HepG2 (cell line): ENCODE measurements at regions not wholly inside any gene's neighbourhood (a gene's known extent, or its start where the extent isn't known, plus 50 kb on each side); places are given as distances from the start of the nearest gene placed in this dataset.

Experiments
- ASH2L ChIP-seq: fragments of 300-600, 200-600 bp; sonication (generic); IDR thresholded peaks from 2 replicates; pipeline ENCODE4 v1.7.0; 2017; ENCODE audit warnings: low read depth, mild to moderate bottlenecking, moderate library complexity, mixed read lengths, low read length; ENCODE audit not compliant: insufficient read length
- DNMT3B ChIP-seq: conservative IDR thresholded peaks from 2 replicates; pipeline ENCODE4 v1.6.1; 2016; ENCODE audit warnings: missing biosample characterization, control low read depth
- EHMT2 ChIP-seq: fragments of 200-600 bp; sonication (generic); IDR thresholded peaks from 2 replicates; pipeline ENCODE4 v1.7.0; 2017; ENCODE audit warnings: antibody characterized with exemption, low read depth, low read length, borderline replicate concordance
- FOXK1 ChIP-seq: sonication (generic); formaldehyde crosslinking; IDR thresholded peaks from 2 replicates; pipeline ENCODE4 v1.4.0; 2020; ENCODE audit warnings: low read depth, missing genetic modification reagents, borderline replicate concordance
- FOXM1 ChIP-seq: sonication (generic); formaldehyde crosslinking; IDR thresholded peaks from 2 replicates; pipeline ENCODE4 v1.5.0; 2020; ENCODE audit warnings: missing genetic modification reagents
- FOXP1 ChIP-seq, 2 experiments: fragments of 450-650 bp in 1 of 2; IDR thresholded peaks; 2 replicates each; pipeline ENCODE4 v1.6.1; 2017 to 2018; ENCODE audit warnings: antibody characterized with exemption in 1 of 2
- HBP1 ChIP-seq: IDR thresholded peaks from 2 replicates; pipeline ENCODE4 v1.6.1; 2016; ENCODE audit warnings: low read depth, control low read depth
- HNF1B ChIP-seq: sonication (generic); formaldehyde crosslinking; IDR thresholded peaks from 2 replicates; pipeline ENCODE4 v1.5.1; 2020; ENCODE audit warnings: mild to moderate bottlenecking, moderate library complexity, missing genetic modification reagents
- LCORL ChIP-seq, 2 experiments: fragments of 450-650 bp in 1 of 2; sonication (generic) in 1 of 2; formaldehyde crosslinking in 1 of 2; IDR thresholded peaks; 2 replicates each; pipeline versions ENCODE4 v1.5.0 to v1.6.1; 2017 to 2020; ENCODE audit warnings: antibody characterized with exemption in 1 of 2, missing genetic modification reagents in 1 of 2
- RNF2 ChIP-seq: fragments of 450-650 bp; conservative IDR thresholded peaks from 2 replicates; pipeline ENCODE4 v1.6.1; 2016; ENCODE audit warnings: low read depth
- SP140L ChIP-seq: sonication (generic); formaldehyde crosslinking; IDR thresholded peaks from 2 replicates; pipeline ENCODE4 v1.4.0; 2020; ENCODE audit warnings: missing genetic modification reagents, borderline replicate concordance
- STAG1 ChIP-seq: sonication (generic); formaldehyde crosslinking; IDR thresholded peaks from 2 replicates; pipeline ENCODE4 v1.4.0; 2020; ENCODE audit warnings: missing genetic modification reagents
- STAT5B ChIP-seq: sonication (generic); formaldehyde crosslinking; IDR thresholded peaks from 2 replicates; pipeline ENCODE4 v1.4.0; 2020; ENCODE audit warnings: missing genetic modification reagents
- TCF7 ChIP-seq: sonication (generic); IDR thresholded peaks from 2 replicates; pipeline ENCODE4 v1.6.1; 2016; ENCODE audit warnings: antibody characterized with exemption, low read depth
- ZBTB7A ChIP-seq: sonication (generic); formaldehyde crosslinking; IDR thresholded peaks from 2 replicates; pipeline ENCODE4 v1.8.0; 2022; ENCODE audit warnings: mild to moderate bottlenecking, missing genetic modification reagents
- ZMYM3 ChIP-seq: sonication (generic); formaldehyde crosslinking; IDR thresholded peaks from 2 replicates; pipeline ENCODE4 v1.5.1; 2020; ENCODE audit warnings: mild to moderate bottlenecking, missing genetic modification reagents
- ZNF251 ChIP-seq: sonication (generic); formaldehyde crosslinking; IDR thresholded peaks from 2 replicates; pipeline ENCODE4 v1.9.0; 2021; ENCODE audit warnings: mild to moderate bottlenecking, missing genetic modification reagents
- ZNF557 ChIP-seq: sonication (generic); formaldehyde crosslinking; IDR thresholded peaks from 2 replicates; pipeline ENCODE4 v1.4.0; 2020; ENCODE audit warnings: missing genetic modification reagents
- ZNF704 ChIP-seq: sonication (generic); formaldehyde crosslinking; IDR thresholded peaks from 2 replicates; pipeline ENCODE4 v1.8.1; 2023; ENCODE audit warnings: mild to moderate bottlenecking, inconsistent platforms, moderate library complexity, missing genetic modification reagents, borderline replicate concordance
- ZUFSP ChIP-seq: sonication (generic); formaldehyde crosslinking; IDR thresholded peaks from 2 replicates; pipeline ENCODE4 v1.9.0; 2021; ENCODE audit warnings: missing genetic modification reagents, mild to moderate bottlenecking, borderline replicate concordance
- TF ChIP-seq, protein P1 (sequence below): sonication (generic); formaldehyde crosslinking; IDR thresholded peaks from 2 replicates; pipeline ENCODE4 v1.8.1; 2023; ENCODE audit warnings: mild to moderate bottlenecking, moderate library complexity, missing genetic modification reagents

DNA sequence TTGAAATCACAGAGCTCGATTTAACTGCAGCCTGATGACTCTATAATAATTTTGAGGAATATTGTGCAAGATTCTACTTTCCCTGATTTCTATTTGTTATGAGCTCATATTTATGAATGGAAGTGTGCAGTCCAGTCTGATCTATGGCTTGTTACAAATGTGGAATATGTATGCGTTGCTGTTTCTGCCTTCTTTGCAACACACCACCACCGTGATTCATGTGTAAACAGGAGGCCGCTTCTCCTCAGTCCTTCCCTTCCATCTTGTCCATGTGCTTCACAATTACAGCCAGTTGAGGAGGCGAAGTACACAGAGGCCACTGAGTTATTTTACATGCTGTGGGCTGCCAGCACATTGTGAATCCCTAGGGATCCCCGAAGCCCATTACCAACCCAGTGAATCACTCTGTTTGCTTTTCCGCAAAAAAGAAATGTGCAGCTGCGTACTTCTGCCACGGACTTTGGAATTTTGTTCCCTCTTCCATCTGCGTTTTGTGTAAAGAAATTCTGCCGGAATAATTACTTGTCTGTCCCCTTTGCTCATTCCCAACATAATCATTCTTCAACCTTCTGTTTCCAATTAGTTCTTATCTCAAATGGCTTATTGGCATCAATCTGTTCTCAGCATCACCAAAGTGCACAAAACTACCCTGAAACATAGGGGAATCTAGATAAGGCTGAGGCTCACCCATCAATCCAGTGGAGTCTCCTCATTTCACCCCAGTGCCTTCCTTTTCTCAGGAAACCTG, 551.6 kb upstream of the CITED2 start (continued):
- 0 out of 2 replicates have a peak, but pooled peaks have one; percentile 46 for TF ChIP-seq FOXK1 (CRISPR knock-in tag)
- TF ChIP-seq EHMT2, result peak; percentile 50; the same call in 1 of the 2 replicates
- no peak for TF ChIP-seq ZUFSP
- TF ChIP-seq FOXM1 (CRISPR knock-in tag), result no peak
- peak; percentile 48; the same call in 1 of the 2 replicates for TF ChIP-seq ZMYM3 (CRISPR knock-in tag)
- TF ChIP-seq TCF7, result 0 out of 2 replicates have a peak, but pooled peaks have one; percentile 4
- no peak for TF ChIP-seq STAT5B (CRISPR knock-in tag)
- peak; percentile 65; the same call in 1 of the 2 replicates for TF ChIP-seq RNF2
- no peak for TF ChIP-seq ZNF251 (CRISPR knock-in tag)
- TF ChIP-seq STAG1 (CRISPR knock-in tag), result 0 out of 2 replicates have a peak, but pooled peaks have one; percentile 18
- TF ChIP-seq ASH2L, result peak; percentile 42
- TF ChIP-seq FOXP1 (IDR thresholded peaks at IDR 0.05), result no peak
- TF ChIP-seq FOXP1 (CRISPR knock-in tag; IDR thresholded peaks at IDR 0.05), result peak; percentile 53; the same call in 1 of the 2 replicates
- TF ChIP-seq ZNF704 (CRISPR knock-in tag), result no peak
- TF ChIP-seq ZBTB7A (CRISPR knock-in tag), result no peak
- no peak for TF ChIP-seq ZNF557 (CRISPR knock-in tag)
- 0 out of 2 replicates have a peak, but pooled peaks have one; percentile 23 for TF ChIP-seq DNMT3B (CRISPR knock-in tag)
- TF ChIP-seq, protein P1, sequence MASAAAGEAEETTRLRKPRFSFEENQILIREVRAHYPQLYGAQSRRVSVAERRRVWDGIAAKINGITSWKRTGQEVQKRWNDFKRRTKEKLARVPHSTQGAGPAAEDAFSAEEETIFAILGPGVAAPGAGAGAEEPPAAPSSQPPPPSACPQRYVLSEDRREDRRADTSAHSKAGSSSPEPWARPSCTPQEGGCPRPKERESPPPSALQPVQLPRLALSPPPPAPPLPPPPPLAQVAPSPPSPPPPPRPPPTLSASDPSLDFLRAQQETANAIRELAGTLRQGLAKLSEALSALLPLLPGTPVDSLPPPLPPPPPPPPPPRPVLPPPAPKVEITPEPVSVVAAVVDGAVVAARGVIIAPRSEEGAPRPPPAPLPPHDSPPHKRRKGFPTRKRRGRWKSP (CRISPR knock-in tag), result 0 out of 2 replicates have a peak, but pooled peaks have one; percentile 26
- peak; percentile 24; the same call in 1 of the 2 replicates for TF ChIP-seq HBP1
- TF ChIP-seq LCORL (IDR thresholded peaks at IDR 0.05), result no peak
- 0 out of 2 replicates have a peak, but pooled peaks have one; percentile 28 for TF ChIP-seq LCORL (CRISPR knock-in tag; IDR thresholded peaks at IDR 0.05)
- TF ChIP-seq SP140L (CRISPR knock-in tag), result no peak
- peak; percentile 60; the same call in 1 of the 2 replicates for TF ChIP-seq HNF1B
